Caco-2 (cell line): ENCODE measurements at regions not wholly inside any gene's neighbourhood (a gene's known extent, or its start where the extent isn't known, plus 50 kb on each side); places are given as distances from the start of the nearest gene placed in this dataset.

ENCODE experiments used
- BruUV-seq: library from RNA; stranded (reverse); fragments of 400-500 nt; replicated peaks from 2 replicates; lab custom pipeline; 2021; lab: Mats Ljungman, UMichigan
- CTCF ChIA-PET: fragments of 300-600 bp; sonication (Branson Sonifier 250); formaldehyde crosslinking; loops from one replicate; lab custom pipeline; 2022; ENCODE audit warnings: antibody characterized with exemption; lab: Charles Lee
- POLR2A ChIA-PET: fragments of 300-600 bp; sonication (Branson Sonifier 250); formaldehyde crosslinking; loops from one replicate; lab custom pipeline; 2022; ENCODE audit warnings: antibody characterized with exemption; lab: Charles Lee
- DNase-seq, 2 experiments: peaks; one replicate each; pipeline versions ENCODE4 v3.0.0 to v3.0.0-alpha.2; 2020 to 2022
- H3K27me3 ChIP-seq: replicated peaks from 2 replicates; pipeline ENCODE4 v1.6.0; 2011; ENCODE audit warnings: low read length; ENCODE audit not compliant: control insufficient read depth, insufficient read depth
- H3K36me3 ChIP-seq: 2 replicates; pipeline ENCODE4 v1.5.1; 2011; ENCODE audit warnings: low read length; ENCODE audit not compliant: control insufficient read depth, insufficient read depth
- H3K4me1 ChIP-seq: fragments of 250-450 bp; sonication (Bioruptor Pico); 2 replicates; pipeline ENCODE4 v1.5.1; 2020; ENCODE audit warnings: mild to moderate bottlenecking
- H3K4me3 ChIP-seq: 2 replicates; pipeline ENCODE4 v1.5.1; 2011; ENCODE audit warnings: low read depth, mild to moderate bottlenecking, control low read depth, low read length
- H3K9me3 ChIP-seq: fragments of 250-450 bp; sonication (Bioruptor Pico); 2 replicates; pipeline ENCODE4 v1.5.1; 2020; ENCODE audit warnings: mild to moderate bottlenecking, moderate library complexity
- H3K27ac Mint-ChIP-seq: one replicate; pipeline ENCODE4 v1.8.0; 2022; ENCODE audit warnings: mixed read lengths; ENCODE audit not compliant: unreplicated experiment
- H3K27me3 Mint-ChIP-seq: one replicate; pipeline ENCODE4 v1.8.0; 2022; ENCODE audit warnings: mixed read lengths; ENCODE audit not compliant: insufficient read depth, unreplicated experiment
- H3K36me3 Mint-ChIP-seq: one replicate; pipeline ENCODE4 v1.8.0; 2022; ENCODE audit warnings: mild to moderate bottlenecking, mixed read lengths; ENCODE audit not compliant: insufficient read depth, unreplicated experiment
- H3K4me1 Mint-ChIP-seq: one replicate; pipeline ENCODE4 v1.8.0; 2022; ENCODE audit warnings: low read depth, mixed read lengths; ENCODE audit not compliant: unreplicated experiment
- H3K4me3 Mint-ChIP-seq: one replicate; pipeline ENCODE4 v1.8.0; 2022; ENCODE audit warnings: mild to moderate bottlenecking, moderate library complexity, mixed read lengths; ENCODE audit not compliant: unreplicated experiment
- H3K9me3 Mint-ChIP-seq: one replicate; pipeline ENCODE4 v1.8.0; 2022; ENCODE audit warnings: mixed read lengths; ENCODE audit not compliant: unreplicated experiment
- intact Hi-C: fragments of 100-400 bp; cut with micrococcal nuclease; formaldehyde crosslinking; loops from one replicate; pipeline ENCODE4 v1.10.0; 2022; ENCODE audit not compliant: unreplicated experiment
- TF ChIP-seq, protein P1 (sequence below), 2 experiments: fragments of 200-600 bp in 1 of 2; IDR thresholded peaks; 1 replicate in 1 of 2; 2 replicates in 1 of 2; pipeline versions ENCODE4 v1.5.1 to v1.8.0; 2011 to 2022; ENCODE audit warnings: antibody characterized with exemption in 1 of 2, control low read depth in 1 of 2, inconsistent platforms in 1 of 2, low read depth in 1 of 2, low read length in 1 of 2, mild to moderate bottlenecking in 1 of 2, moderate library complexity in 1 of 2; ENCODE audit not compliant: insufficient read depth in 1 of 2, severe bottlenecking in 1 of 2, unreplicated experiment in 1 of 2

DNA sequence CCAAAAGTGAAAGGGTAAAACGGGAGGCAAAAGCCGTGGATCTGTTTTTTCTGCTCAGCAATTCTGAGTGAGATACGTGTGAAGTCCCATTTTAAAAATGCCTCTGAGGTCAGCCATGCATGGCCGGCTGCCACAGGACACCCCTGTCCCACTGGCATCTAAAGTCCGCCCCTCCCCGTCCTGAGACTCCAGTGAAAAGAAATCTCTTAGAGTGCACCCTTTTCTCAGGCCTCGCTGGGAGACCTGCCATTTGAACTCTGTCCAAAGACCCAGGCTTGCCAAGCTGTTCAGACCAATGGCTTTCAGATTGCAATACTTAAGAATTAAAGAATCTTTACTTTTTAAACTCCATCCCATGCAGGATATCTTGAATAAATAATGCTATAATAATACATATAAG is 61.0 kb upstream of the SLC24A5 start:
- H3K4me1 ChIP-seq = no peaks in the 10 kb centered on the region
- DNase-seq = no peak
- no peak overlapping the region for H3K4me3 ChIP-seq
- ChIA-PET CTCF (no interaction called here), POLR2A (no interaction called here)
- Mint-ChIP-seq H3K27me3 (peaks cover 9% of the 10 kb centered on the region), H3K27ac (no peak overlapping the region), H3K9me3 (no peaks in the 10 kb centered on the region), H3K4me1 (no peaks in the 10 kb centered on the region), H3K4me3 (no peak overlapping the region), H3K36me3 (no peaks in the 10 kb centered on the region)
- no TSS peak for BruUV-seq
- TF ChIP-seq, protein P1, sequence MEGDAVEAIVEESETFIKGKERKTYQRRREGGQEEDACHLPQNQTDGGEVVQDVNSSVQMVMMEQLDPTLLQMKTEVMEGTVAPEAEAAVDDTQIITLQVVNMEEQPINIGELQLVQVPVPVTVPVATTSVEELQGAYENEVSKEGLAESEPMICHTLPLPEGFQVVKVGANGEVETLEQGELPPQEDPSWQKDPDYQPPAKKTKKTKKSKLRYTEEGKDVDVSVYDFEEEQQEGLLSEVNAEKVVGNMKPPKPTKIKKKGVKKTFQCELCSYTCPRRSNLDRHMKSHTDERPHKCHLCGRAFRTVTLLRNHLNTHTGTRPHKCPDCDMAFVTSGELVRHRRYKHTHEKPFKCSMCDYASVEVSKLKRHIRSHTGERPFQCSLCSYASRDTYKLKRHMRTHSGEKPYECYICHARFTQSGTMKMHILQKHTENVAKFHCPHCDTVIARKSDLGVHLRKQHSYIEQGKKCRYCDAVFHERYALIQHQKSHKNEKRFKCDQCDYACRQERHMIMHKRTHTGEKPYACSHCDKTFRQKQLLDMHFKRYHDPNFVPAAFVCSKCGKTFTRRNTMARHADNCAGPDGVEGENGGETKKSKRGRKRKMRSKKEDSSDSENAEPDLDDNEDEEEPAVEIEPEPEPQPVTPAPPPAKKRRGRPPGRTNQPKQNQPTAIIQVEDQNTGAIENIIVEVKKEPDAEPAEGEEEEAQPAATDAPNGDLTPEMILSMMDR (IDR thresholded peaks at IDR 0.05; ENCODE audit: insufficient read depth in 1 of 2, low read depth in 1 of 2, low read length in 1 of 2, severe bottlenecking in 1 of 2, unreplicated experiment in 1 of 2) = no peak
- H3K9me3 ChIP-seq = no peaks in the 10 kb centered on the region
- no peaks in the 10 kb centered on the region for H3K27me3 ChIP-seq
- intact Hi-C loops = no loop called here
- H3K36me3 ChIP-seq = no peaks in the 10 kb centered on the region

- CTCF ChIA-PET = no interaction called here
- H3K27me3 ChIP-seq = no peaks in the 10 kb centered on the region
- Mint-ChIP-seq H3K27ac (no peak overlapping the region), H3K4me1 (no peaks in the 10 kb centered on the region), H3K9me3 (no peaks in the 10 kb centered on the region), H3K36me3 (no peaks in the 10 kb centered on the region), H3K27me3 (peaks cover 11% of the 10 kb centered on the region), H3K4me3 (no peak overlapping the region)
- H3K9me3 ChIP-seq = no peaks in the 10 kb centered on the region
- no TSS peak for BruUV-seq
- no peaks in the 10 kb centered on the region for H3K4me1 ChIP-seq
- H3K4me3 ChIP-seq = no peak overlapping the region
- TF ChIP-seq, protein P1 (IDR thresholded peaks at IDR 0.05; ENCODE audit: insufficient read depth in 1 of 2, low read depth in 1 of 2, low read length in 1 of 2, severe bottlenecking in 1 of 2, unreplicated experiment in 1 of 2) = no peak
- intact Hi-C loops = no loop called here
- no peaks in the 10 kb centered on the region for H3K36me3 ChIP-seq
- POLR2A ChIA-PET = no interaction called here
- no peak for DNase-seq
These were observed 60.4 kb upstream of the SLC24A5 start for GRCh38 chr15:48060396-48060795.

- Mint-ChIP-seq H3K27ac (no peak overlapping the region), H3K4me1 (no peaks in the 10 kb centered on the region), H3K9me3 (no peaks in the 10 kb centered on the region), H3K4me3 (no peak overlapping the region), H3K36me3 (no peaks in the 10 kb centered on the region), H3K27me3 (peaks cover 11% of the 10 kb centered on the region)
- intact Hi-C loops = no loop called here
- TF ChIP-seq, protein P1 (IDR thresholded peaks at IDR 0.05; ENCODE audit: insufficient read depth in 1 of 2, low read depth in 1 of 2, low read length in 1 of 2, severe bottlenecking in 1 of 2, unreplicated experiment in 1 of 2) = no peak
- DNase-seq = no peak
- Histone ChIP-seq H3K36me3 (no peaks in the 10 kb centered on the region), H3K9me3 (no peaks in the 10 kb centered on the region), H3K4me3 (no peak overlapping the region), H3K4me1 (no peaks in the 10 kb centered on the region), H3K27me3 (no peaks in the 10 kb centered on the region)
- BruUV-seq = no TSS peak
- ChIA-PET POLR2A (no interaction called here), CTCF (no interaction called here)
These were observed 59.2 kb upstream of the SLC24A5 start for GRCh38 chr15:48061605-48062004.
